Body of pancreas (tissue), 4 donors: ENCODE measurements at regions not wholly inside any gene's neighbourhood (a gene's known extent, or its start where the extent isn't known, plus 50 kb on each side); places are given as distances from the start of the nearest gene placed in this dataset.

Experiments used
- POLR2A ChIP-seq, 3 donors: fragments of 450-650 bp; IDR thresholded peaks; one replicate each; pipeline ENCODE4 v1.6.1; 2016; ENCODE audit warnings: antibody characterized with exemption in 3 of 3, mild to moderate bottlenecking in 2 of 3
- TF ChIP-seq, protein P1 (sequence below), 7 experiments: fragments of 450-650 bp in 4 of 7; fragments of 200-600 bp in 3 of 7; sonication (generic) in 3 of 7; IDR thresholded peaks; one replicate each; pipeline ENCODE4 v1.5.1; 2016 to 2019; ENCODE audit warnings: antibody characterized with exemption in 7 of 7

DNA sequence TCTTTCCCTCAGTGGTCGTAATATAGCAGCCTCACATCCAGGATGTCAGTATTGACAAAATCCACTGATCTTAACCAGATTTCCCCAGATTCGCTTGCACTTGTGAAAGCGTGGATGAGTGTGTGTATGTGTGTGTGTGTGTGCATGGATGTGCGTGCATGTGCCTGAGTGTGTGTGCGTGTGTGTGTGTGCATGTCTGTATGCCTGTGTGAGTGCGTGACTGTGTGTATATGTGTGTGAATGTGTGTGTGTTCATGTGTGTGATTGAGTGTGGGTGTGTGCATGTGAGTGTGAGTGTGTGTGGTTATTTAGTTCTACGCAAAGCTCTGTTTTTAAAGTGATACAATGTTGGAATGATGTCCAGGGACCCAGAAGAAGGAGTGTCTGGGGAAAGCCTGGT is 723.2 kb downstream of the BRD1 start:
- TF ChIP-seq, protein P1, sequence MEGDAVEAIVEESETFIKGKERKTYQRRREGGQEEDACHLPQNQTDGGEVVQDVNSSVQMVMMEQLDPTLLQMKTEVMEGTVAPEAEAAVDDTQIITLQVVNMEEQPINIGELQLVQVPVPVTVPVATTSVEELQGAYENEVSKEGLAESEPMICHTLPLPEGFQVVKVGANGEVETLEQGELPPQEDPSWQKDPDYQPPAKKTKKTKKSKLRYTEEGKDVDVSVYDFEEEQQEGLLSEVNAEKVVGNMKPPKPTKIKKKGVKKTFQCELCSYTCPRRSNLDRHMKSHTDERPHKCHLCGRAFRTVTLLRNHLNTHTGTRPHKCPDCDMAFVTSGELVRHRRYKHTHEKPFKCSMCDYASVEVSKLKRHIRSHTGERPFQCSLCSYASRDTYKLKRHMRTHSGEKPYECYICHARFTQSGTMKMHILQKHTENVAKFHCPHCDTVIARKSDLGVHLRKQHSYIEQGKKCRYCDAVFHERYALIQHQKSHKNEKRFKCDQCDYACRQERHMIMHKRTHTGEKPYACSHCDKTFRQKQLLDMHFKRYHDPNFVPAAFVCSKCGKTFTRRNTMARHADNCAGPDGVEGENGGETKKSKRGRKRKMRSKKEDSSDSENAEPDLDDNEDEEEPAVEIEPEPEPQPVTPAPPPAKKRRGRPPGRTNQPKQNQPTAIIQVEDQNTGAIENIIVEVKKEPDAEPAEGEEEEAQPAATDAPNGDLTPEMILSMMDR (IDR thresholded peaks at IDR 0.05), result no peak
- TF ChIP-seq POLR2A (IDR thresholded peaks at IDR 0.05), result no peak
